Midbrain (tissue), 1 donor: ENCODE measurements at regions not wholly inside any gene's neighbourhood (a gene's known extent, or its start where the extent isn't known, plus 50 kb on each side); places are given as distances from the start of the nearest gene placed in this dataset.
"Not testable (repeated sequence)": the region's sequence is repeated elsewhere in the genome, so short reads cannot be mapped to it uniquely, and the experiment has no call there.

ENCODE experiments used
- DNase-seq: peaks from one replicate; lab custom pipeline; 2025; lab: John Stamatoyannopoulos, UW

- no peak for DNase-seq
Observed at GRCh38 chr5:100697970-100698369, 162.8 kb downstream of the FAM174A start.

- DNase-seq = no peak
Observed at GRCh38 chr5:100706776-100707175, 171.6 kb downstream of the FAM174A start.

- DNase-seq = no peak
Observed at GRCh38 chr5:100708645-100709171, 173.5 kb downstream of the FAM174A start.

- DNase-seq = no peak
Observed at GRCh38 chr5:100709771-100710170, 174.6 kb downstream of the FAM174A start.

- not testable (repeated sequence) for DNase-seq
Observed at GRCh38 chr5:100714780-100715179, 179.6 kb downstream of the FAM174A start.

GRCh38 chr5:100722657-100723056, 180.4 kb downstream of the ST8SIA4 start:
- DNase-seq = no peak

- DNase-seq = no peak
Observed at GRCh38 chr5:100723229-100723628, 179.9 kb downstream of the ST8SIA4 start.

GRCh38 chr5:100726116-100726515, 177.0 kb downstream of the ST8SIA4 start:
- DNase-seq = no peak

- DNase-seq = no peak
Observed at GRCh38 chr5:100731768-100732167, 171.3 kb downstream of the ST8SIA4 start.

- peak; percentile 2 for DNase-seq
Observed at GRCh38 chr5:100746730-100747129, 156.4 kb downstream of the ST8SIA4 start.

GRCh38 chr5:100749771-100750284, 153.3 kb downstream of the ST8SIA4 start:
- DNase-seq = no peak

- no peak for DNase-seq
Observed at GRCh38 chr5:100755435-100755834, 147.6 kb downstream of the ST8SIA4 start.
